ENCODE measurements at regions not wholly inside any gene's neighbourhood (a gene's known extent, or its start where the extent isn't known, plus 50 kb on each side); places are given as distances from the start of the nearest gene placed in this dataset.

DNA sequence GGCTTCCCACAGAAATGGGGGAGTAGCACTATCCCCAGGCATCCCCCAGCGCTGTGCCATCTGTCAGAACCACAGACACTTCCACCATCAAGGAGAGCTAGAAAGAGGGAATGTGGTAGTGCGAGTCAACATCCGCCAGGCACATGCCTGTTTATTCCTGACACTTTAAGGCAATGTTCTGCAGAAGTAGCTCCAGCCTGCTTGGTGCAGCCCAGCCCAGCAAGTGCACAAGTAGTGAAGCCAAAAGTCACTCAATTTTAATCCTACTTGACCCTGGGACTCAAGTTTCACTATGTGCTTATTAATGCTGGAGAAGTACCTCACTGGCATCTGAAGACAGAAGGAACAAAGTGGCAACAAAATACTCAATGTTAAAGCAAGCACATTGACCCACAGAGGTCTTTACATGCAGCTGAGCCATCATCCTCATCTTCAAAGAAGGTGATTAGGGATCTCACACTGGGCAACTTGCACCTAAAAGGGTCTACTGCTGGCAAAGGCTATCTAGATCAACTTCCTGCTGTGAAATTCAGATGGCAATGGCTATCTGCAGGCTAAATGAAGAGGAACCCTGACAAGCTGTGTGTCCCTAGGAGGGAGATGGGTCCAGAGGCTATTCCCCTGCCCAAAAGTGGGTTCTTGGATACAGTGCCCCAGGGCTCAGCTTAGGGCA lies 61.4 kb upstream of the CLDN18 start:
- Histone ChIP-seq H2BK5ac (ENCODE audit: low read depth, low read length) (no peak overlapping the region), H3K9ac (replicated peaks in 1 of 4; ENCODE audit: extremely low read depth in 1 of 4, low read depth in 3 of 4, low read length in 3 of 4) (no peak overlapping the region), H3K9me3 (ENCODE audit: insufficient read depth in 2 of 2, low read depth in 1 of 2, low read length in 1 of 2) (no peaks in the 10 kb centered on the region), H3K23me2 (ENCODE audit: low read depth, low read length) (no peaks in the 10 kb centered on the region), H4K20me1 (replicated peaks in 1 of 2; ENCODE audit: control insufficient read depth in 1 of 2, insufficient read depth in 2 of 2, low read length in 2 of 2) (no peaks in the 10 kb centered on the region), H2BK120ac (replicated peaks; ENCODE audit: low read depth, low read length) (no peak overlapping the region), H3K79me1 (ENCODE audit: low read depth, low read length) (no peaks in the 10 kb centered on the region), H2AK5ac (ENCODE audit: low read depth, low read length) (no peak overlapping the region), H3K4me1 (replicated peaks in 1 of 4; ENCODE audit: control insufficient read depth in 3 of 4, insufficient read depth in 4 of 4, low read length in 3 of 4) (peaks cover 0 to 10% (median 0%) of the 10 kb centered on the region in 4 experiments; a peak in 1 of 7 replicates), H2BK12ac (ENCODE audit: low read depth, low read length) (no peak overlapping the region), H2AFZ (ENCODE audit: low read length) (no peak overlapping the region), H3K4ac (replicated peaks; ENCODE audit: insufficient read length, low read depth, low read length) (no peak overlapping the region), H3K18ac (ENCODE audit: extremely low read depth, low read length) (no peak overlapping the region), H3K36me3 (ENCODE audit: control insufficient read depth in 2 of 4, insufficient read depth in 4 of 4, low read length in 3 of 4) (no peaks in the 10 kb centered on the region), H3K27ac (ENCODE audit: low read depth, low read length) (no peak overlapping the region), H4K8ac (ENCODE audit: extremely low read depth, insufficient read depth, low read length) (no peak overlapping the region), H4K91ac (replicated peaks; ENCODE audit: insufficient read length, low read length) (no peak overlapping the region), H2BK15ac (ENCODE audit: low read length) (no peak overlapping the region), H3K23ac (ENCODE audit: insufficient read length) (no peak overlapping the region), H4K5ac (ENCODE audit: insufficient read length, low read depth, low read length) (no peak overlapping the region), H3K27me3 (replicated peaks in 1 of 4; ENCODE audit: control insufficient read depth in 3 of 4, extremely low read depth in 1 of 4, insufficient read depth in 3 of 4, low read length in 3 of 4) (peaks cover 0 to 5% (median under 1%) of the 10 kb centered on the region in 4 experiments; a peak in 4 of 7 replicates), H3K14ac (ENCODE audit: insufficient read length) (no peak overlapping the region), H3K56ac (replicated peaks; ENCODE audit: insufficient read length, low read depth, low read length) (no peak overlapping the region), H2BK20ac (ENCODE audit: low read length) (0 out of 2 replicates have a peak overlapping the region, but pooled peaks have one; percentile 52), H3K4me2 (ENCODE audit: insufficient read depth in 1 of 2, low read depth in 2 of 2, low read length in 2 of 2) (no peak overlapping the region), H3K79me2 (ENCODE audit: control insufficient read depth in 1 of 2, insufficient read depth in 2 of 2, low read length in 2 of 2) (no peaks in the 10 kb centered on the region), H3K4me3 (ENCODE audit: extremely low read depth in 1 of 4, insufficient read depth in 2 of 4, low read depth in 3 of 4, low read length in 4 of 4) (no peak overlapping the region)
- ChIA-PET POLR2A (ENCODE audit: partially characterized antibody) (no interaction called here), CTCF (ENCODE audit: partially characterized antibody) (interaction anchor here (0.6 to 7.5 kb wide), 25 partner anchors 10 to 1189 kb away, joined by 3 to 44 read pairs (median 4); no protein-coding TSS in a partner anchor)
- DNase-seq (ENCODE audit: low read depth in 1 of 2, low spot score in 2 of 2) (no peak), FAIRE-seq (no peak)
- WGBS, 2 experiments (ENCODE audit: extremely low coverage in 1 of 2, insufficient coverage in 1 of 2, insufficient read length in 1 of 2, insufficient replicate concordance in 2 of 2, low coverage in 1 of 2, low lambda C conversion rate in 2 of 2, missing lambda C conversion rate in 1 of 2) = 58% methylated on average over 3 of the region's 3 CpGs; no CpG with 5 or more reads in 1 of the 2 experiments
- TF ChIP-seq BACH1 (IDR thresholded peaks at IDR 0.05; ENCODE audit: low read length) (no peak), NANOG (IDR thresholded peaks at IDR 0.05; ENCODE audit: insufficient read depth, low read depth, low read length, poor library complexity, severe bottlenecking) (peak; percentile 79)

Data from H1 (cell line).